ENCODE measurements at regions not wholly inside any gene's neighbourhood (a gene's known extent, or its start where the extent isn't known, plus 50 kb on each side); places are given as distances from the start of the nearest gene placed in this dataset.
A peak's percentile ranks its signal among the peaks of the same experiment; 100 is the strongest.
"Not testable (repeated sequence)": the region's sequence is repeated elsewhere in the genome, so short reads cannot be mapped to it uniquely, and the experiment has no call there.

DNA sequence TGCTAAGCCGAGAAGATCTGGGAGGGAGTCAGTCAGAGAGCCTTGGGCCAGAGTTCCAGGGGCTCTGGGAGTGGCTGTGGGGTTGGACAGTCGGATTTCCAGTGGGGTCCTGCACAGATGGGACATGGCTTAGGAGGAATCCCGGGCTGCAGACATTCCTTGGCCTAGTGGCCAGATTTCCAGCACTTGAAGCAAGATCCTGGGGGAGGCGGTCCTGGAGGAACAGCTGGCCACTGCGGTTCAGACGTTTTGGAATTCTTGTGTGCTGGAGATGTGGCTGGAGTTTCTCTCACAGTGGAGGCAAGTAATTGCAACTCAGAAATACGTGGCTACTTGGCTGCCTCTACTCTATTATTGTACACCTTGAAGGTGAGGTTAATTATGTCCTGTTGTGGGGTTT is 80.7 kb upstream of the KIF5B start:
- peak; percentile 46; the same call in 1 of the 2 replicates for TF ChIP-seq ZNF341 (tag by site-specific recombination; IDR thresholded peaks at IDR 0.05; ENCODE audit: low read depth)
- H3K36me3 ChIP-seq (ENCODE audit: control insufficient read depth in 2 of 2, insufficient read depth in 1 of 2, low read length in 2 of 2); H3K4me1 ChIP-seq (ENCODE audit: control insufficient read depth, insufficient read depth, low read length); H3K9me3 ChIP-seq (ENCODE audit: control insufficient read depth, insufficient read depth, low read depth, low read length); H3K27ac ChIP-seq (ENCODE audit: extremely low read depth, low read depth, low read length); CTCF ChIA-PET; H3K4me3 ChIP-seq (ENCODE audit: low read depth, low read length); POLR2A ChIA-PET: not testable (repeated sequence)

- H3K36me3 ChIP-seq (ENCODE audit: control insufficient read depth in 2 of 2, insufficient read depth in 1 of 2, low read length in 2 of 2); POLR2A ChIA-PET; H3K4me3 ChIP-seq (ENCODE audit: low read depth, low read length); H3K27ac ChIP-seq (ENCODE audit: extremely low read depth, low read depth, low read length); H3K9me3 ChIP-seq (ENCODE audit: control insufficient read depth, insufficient read depth, low read depth, low read length); CTCF ChIA-PET; H3K4me1 ChIP-seq (ENCODE audit: control insufficient read depth, insufficient read depth, low read length): not testable (repeated sequence)
Observed at GRCh38 chr10:32135796-32136195, 79.6 kb upstream of the KIF5B start.

DNA sequence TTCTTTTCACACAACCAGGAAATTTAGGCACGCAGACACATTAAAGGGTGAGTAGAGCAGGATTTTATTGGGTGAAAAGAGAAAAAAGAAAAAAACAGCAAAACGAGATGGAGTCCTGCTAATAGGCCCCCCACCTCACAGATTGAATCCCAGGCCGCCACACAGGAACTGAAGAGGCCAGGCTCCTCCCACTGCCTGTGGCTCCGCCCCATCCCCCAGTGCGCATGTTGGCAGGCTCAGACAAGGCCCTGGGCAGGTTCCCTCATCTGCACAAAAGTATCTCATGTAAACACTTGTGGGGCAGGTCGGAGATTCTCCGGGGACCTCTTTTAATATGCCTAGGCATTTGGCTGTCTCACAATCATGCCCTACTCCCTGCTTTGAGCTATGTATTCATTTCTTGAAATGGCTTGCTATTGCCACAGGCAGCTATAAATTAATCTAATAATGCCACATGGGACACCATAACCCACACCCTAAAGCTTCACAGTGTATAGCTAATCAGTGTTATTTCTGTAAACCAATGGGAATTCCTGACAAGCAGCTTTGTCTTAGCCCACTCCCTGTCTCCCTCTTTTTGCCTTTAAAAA is 76.2 kb upstream of the KIF5B start:
- no peaks in the 10 kb centered on the region for H3K9me3 ChIP-seq (ENCODE audit: control insufficient read depth, insufficient read depth, low read depth, low read length)
- H3K36me3 ChIP-seq (ENCODE audit: control insufficient read depth in 2 of 2, insufficient read depth in 1 of 2, low read length in 2 of 2), result no peaks in the 10 kb centered on the region
- POLR2A ChIA-PET, result no interaction called here
- CTCF ChIA-PET, result interaction anchor here (0.6 kb wide), 1 partner anchor 1718 kb away, joined by 4 read pairs; no protein-coding TSS in a partner anchor
- no peak overlapping the region for H3K4me3 ChIP-seq (ENCODE audit: low read depth, low read length)
- no peak overlapping the region for H3K27ac ChIP-seq (ENCODE audit: extremely low read depth, low read depth, low read length)
- no peak for TF ChIP-seq HOXC10 (CRISPR knock-in tag; IDR thresholded peaks at IDR 0.05)
- TF ChIP-seq SP3 (tag by site-specific recombination; IDR thresholded peaks at IDR 0.05), result no peak
- TF ChIP-seq, protein P1, sequence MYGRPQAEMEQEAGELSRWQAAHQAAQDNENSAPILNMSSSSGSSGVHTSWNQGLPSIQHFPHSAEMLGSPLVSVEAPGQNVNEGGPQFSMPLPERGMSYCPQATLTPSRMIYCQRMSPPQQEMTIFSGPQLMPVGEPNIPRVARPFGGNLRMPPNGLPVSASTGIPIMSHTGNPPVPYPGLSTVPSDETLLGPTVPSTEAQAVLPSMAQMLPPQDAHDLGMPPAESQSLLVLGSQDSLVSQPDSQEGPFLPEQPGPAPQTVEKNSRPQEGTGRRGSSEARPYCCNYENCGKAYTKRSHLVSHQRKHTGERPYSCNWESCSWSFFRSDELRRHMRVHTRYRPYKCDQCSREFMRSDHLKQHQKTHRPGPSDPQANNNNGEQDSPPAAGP (tag by site-specific recombination; IDR thresholded peaks at IDR 0.05), result no peak
- no peak for TF ChIP-seq GLI4 (tag by site-specific recombination; IDR thresholded peaks at IDR 0.05)
- TF ChIP-seq ZNF112 (tag by site-specific recombination; IDR thresholded peaks at IDR 0.05), result no peak
- TF ChIP-seq ZNF768 (tag by site-specific recombination; IDR thresholded peaks at IDR 0.05), result no peak
- TF ChIP-seq ZNF513 (tag by site-specific recombination; IDR thresholded peaks at IDR 0.05), result no peak
- no peak for TF ChIP-seq ZFP37 (tag by site-specific recombination; IDR thresholded peaks at IDR 0.05)
- TF ChIP-seq ZNF335 (tag by site-specific recombination; conservative IDR thresholded peaks at IDR 0.05), result no peak
- TF ChIP-seq GLIS1 (tag by site-specific recombination; IDR thresholded peaks at IDR 0.05), result no peak
- no peak for TF ChIP-seq ZNF175 (tag by site-specific recombination; IDR thresholded peaks at IDR 0.05)
- no peak for TF ChIP-seq GFI1B (tag by site-specific recombination; IDR thresholded peaks at IDR 0.05)
- TF ChIP-seq REPIN1 (tag by site-specific recombination; IDR thresholded peaks at IDR 0.05; ENCODE audit: low read depth), result no peak
- TF ChIP-seq, protein P2, sequence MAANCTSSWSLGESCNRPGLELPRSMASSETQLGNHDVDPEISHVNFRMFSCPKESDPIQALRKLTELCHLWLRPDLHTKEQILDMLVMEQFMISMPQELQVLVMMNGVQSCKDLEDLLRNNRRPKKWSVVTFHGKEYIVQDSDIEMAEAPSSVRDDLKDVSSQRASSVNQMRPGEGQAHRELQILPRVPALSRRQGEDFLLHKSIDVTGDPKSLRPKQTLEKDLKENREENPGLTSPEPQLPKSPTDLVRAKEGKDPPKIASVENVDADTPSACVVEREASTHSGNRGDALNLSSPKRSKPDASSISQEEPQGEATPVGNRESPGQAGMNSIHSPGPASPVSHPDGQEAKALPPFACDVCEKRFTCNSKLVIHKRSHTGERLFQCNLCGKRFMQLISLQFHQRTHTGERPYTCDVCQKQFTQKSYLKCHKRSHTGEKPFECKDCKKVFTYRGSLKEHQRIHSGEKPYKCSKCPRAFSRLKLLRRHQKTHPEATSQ (tag by site-specific recombination; IDR thresholded peaks at IDR 0.05), result no peak
- no peak for TF ChIP-seq WT1 (tag by site-specific recombination; IDR thresholded peaks at IDR 0.05)
- TF ChIP-seq ZNF777 (tag by site-specific recombination; IDR thresholded peaks at IDR 0.05; ENCODE audit: borderline replicate concordance), result no peak
- TF ChIP-seq BCL11B (tag by site-specific recombination; IDR thresholded peaks at IDR 0.05; ENCODE audit: low read depth), result no peak
- TF ChIP-seq ZNF660 (tag by site-specific recombination; IDR thresholded peaks at IDR 0.05), result no peak
- H3K4me1 ChIP-seq (ENCODE audit: control insufficient read depth, insufficient read depth, low read length), result no peaks in the 10 kb centered on the region
